Spleen (tissue), 7 donors: ENCODE measurements at regions not wholly inside any gene's neighbourhood (a gene's known extent, or its start where the extent isn't known, plus 50 kb on each side); places are given as distances from the start of the nearest gene placed in this dataset.

Source experiments
- CTCF ChIP-seq, 11 experiments: fragments of 200-600 bp in 7 of 11; fragments of 450-650 bp in 4 of 11; sonication (generic) in 4 of 11; IDR thresholded peaks in 8 of 11; conservative IDR thresholded peaks in 3 of 11; 1 replicate in 7 of 11; 2 replicates in 4 of 11; pipeline versions ENCODE4 v1.4.0 to v1.8.0; 2016 to 2021; ENCODE audit warnings: antibody characterized with exemption in 11 of 11, inconsistent platforms in 4 of 11, mild to moderate bottlenecking in 1 of 11
- POLR2A ChIP-seq, 3 donors: fragments of 450-650 bp; IDR thresholded peaks; one replicate each; pipeline ENCODE4 v1.5.1; 2017; ENCODE audit warnings: antibody characterized with exemption in 3 of 3, mild to moderate bottlenecking in 1 of 3
- POLR2AphosphoS5 ChIP-seq, 3 donors: sonication (generic); formaldehyde crosslinking; IDR thresholded peaks; one replicate each; pipeline ENCODE4 v1.5.1; 2017; ENCODE audit warnings: antibody characterized with exemption in 3 of 3
- donor health status: DM: no; HTN: no; CAD: no; lungs with moderate emphysema.
- donor health status: DM: no; HTN: no; CAD: no.
- donor health status: DM: no; HTN: no; CAD: no.

- TF ChIP-seq CTCF (IDR thresholded peaks at IDR 0.05 in 8 of 11, conservative IDR thresholded peaks at IDR 0.05 in 3 of 11) (no peak), POLR2AphosphoS5 (IDR thresholded peaks at IDR 0.05) (no peak), POLR2A (IDR thresholded peaks at IDR 0.05) (no peak)
Observed at GRCh38 chr14:106613256-106613655, 1086.9 kb downstream of the TMEM121 start.
